RCC 7860 (cell line): ENCODE measurements at regions not wholly inside any gene's neighbourhood (a gene's known extent, or its start where the extent isn't known, plus 50 kb on each side); places are given as distances from the start of the nearest gene placed in this dataset.
"Not testable (repeated sequence)": the region's sequence is repeated elsewhere in the genome, so short reads cannot be mapped to it uniquely, and the experiment has no call there.

Experiments
- DNase-seq: peaks from one replicate; pipeline ENCODE4 v3.0.0-alpha.2; 2015; ENCODE audit warnings: low spot score
- FAIRE-seq: peaks from 2 replicates; lab custom pipeline; 2012; peaks lifted over from hg19 to GRCh38; lab: Jason Lieb, UNC

GRCh38 chrX:145881175-145881995 is 63.8 kb downstream of the SLITRK2 start:
- FAIRE-seq (peak; percentile 20), DNase-seq (no peak)

GRCh38 chrX:145886469-145886868 is 68.8 kb downstream of the SLITRK2 start:
- DNase-seq (no peak), FAIRE-seq (no peak)

- no peak for DNase-seq
- no peak for FAIRE-seq
Observed at GRCh38 chrX:145910017-145910416, 92.4 kb downstream of the SLITRK2 start.

GRCh38 chrX:145919400-145919799 is 101.8 kb downstream of the SLITRK2 start:
- FAIRE-seq (no peak), DNase-seq (no peak)

- no peak for DNase-seq
- no peak for FAIRE-seq
Observed at GRCh38 chrX:145923376-145923775, 105.7 kb downstream of the SLITRK2 start.

- DNase-seq (no peak), FAIRE-seq (no peak)
Observed at GRCh38 chrX:145936769-145937168, 119.1 kb downstream of the SLITRK2 start.

GRCh38 chrX:145949056-145949455 is 131.4 kb downstream of the SLITRK2 start:
- FAIRE-seq: no peak

GRCh38 chrX:145953628-145954027 is 136.0 kb downstream of the SLITRK2 start:
- DNase-seq (no peak), FAIRE-seq (no peak)

More at GRCh38 chrX:145949056-145949455, 131.4 kb downstream of the SLITRK2 start:
- DNase-seq: no peak

- FAIRE-seq (no peak), DNase-seq (no peak)
Observed at GRCh38 chrX:145990051-145990450, 172.4 kb downstream of the SLITRK2 start.

GRCh38 chrX:146006637-146007036 is 189.0 kb downstream of the SLITRK2 start:
- FAIRE-seq (peak; percentile 5), DNase-seq (no peak)

GRCh38 chrX:146036000-146036399 is 218.4 kb downstream of the SLITRK2 start:
- DNase-seq (no peak), FAIRE-seq (no peak)

GRCh38 chrX:146041741-146042140 is 224.1 kb downstream of the SLITRK2 start:
- no peak for FAIRE-seq
- DNase-seq: no peak

- not testable (repeated sequence) for FAIRE-seq, DNase-seq
Observed at GRCh38 chrX:146046011-146046715, 228.5 kb downstream of the SLITRK2 start.

- not testable (repeated sequence) for DNase-seq, FAIRE-seq
Observed at GRCh38 chrX:146049568-146049967, 231.9 kb downstream of the SLITRK2 start.

GRCh38 chrX:146054311-146054710 is 236.7 kb downstream of the SLITRK2 start:
- FAIRE-seq: no peak
- no peak for DNase-seq

GRCh38 chrX:146055733-146056132 is 238.1 kb downstream of the SLITRK2 start:
- FAIRE-seq: no peak

GRCh38 chrX:146056511-146057081 is 239.0 kb downstream of the SLITRK2 start:
- FAIRE-seq (no peak), DNase-seq (no peak)

More at GRCh38 chrX:146055733-146056132, 238.1 kb downstream of the SLITRK2 start:
- no peak for DNase-seq

GRCh38 chrX:146064156-146064555 is 246.5 kb downstream of the SLITRK2 start:
- FAIRE-seq: no peak
- DNase-seq: no peak

- DNase-seq: no peak
- FAIRE-seq: no peak
Observed at GRCh38 chrX:146090732-146091131, 273.1 kb downstream of the SLITRK2 start.

- FAIRE-seq: no peak
- DNase-seq: no peak
Observed at GRCh38 chrX:146109362-146109761, 291.7 kb downstream of the SLITRK2 start.

- not testable (repeated sequence) for DNase-seq, FAIRE-seq
Observed at GRCh38 chrX:146119074-146119473, 301.4 kb downstream of the SLITRK2 start.

- DNase-seq (no peak), FAIRE-seq (no peak)
Observed at GRCh38 chrX:146127617-146128016, 310.0 kb downstream of the SLITRK2 start.
